Stomach (tissue), 8 donors: ENCODE measurements at regions not wholly inside any gene's neighbourhood (a gene's known extent, or its start where the extent isn't known, plus 50 kb on each side); places are given as distances from the start of the nearest gene placed in this dataset.
"Not testable (repeated sequence)": the region's sequence is repeated elsewhere in the genome, so short reads cannot be mapped to it uniquely, and the experiment has no call there.

Source experiments
- DNase-seq, 2 donors: peaks; one replicate each; pipeline versions ENCODE4 v3.0.0 to v3.0.0-alpha.2; 2013 to 2019
- H3K27ac ChIP-seq, 5 donors: fragments of 200-600 bp in 4 of 5; sonication (generic) in 4 of 5; one replicate each; pipeline ENCODE4 v1.5.1; 2013 to 2019; ENCODE audit warnings: mild to moderate bottlenecking in 1 of 5, moderate library complexity in 1 of 5
- H3K27me3 ChIP-seq, 3 donors: fragments of 200-600 bp; sonication (generic); one replicate each; pipeline ENCODE4 v1.5.1; 2017 to 2019; ENCODE audit warnings: mixed run types in 1 of 3
- H3K36me3 ChIP-seq, 4 donors: fragments of 200-600 bp; sonication (generic); 1 replicate in 3 of 4; 2 replicates in 1 of 4; pipeline ENCODE4 v1.5.1; 2016 to 2019
- H3K4me1 ChIP-seq, 4 donors: fragments of 200-600 bp; sonication (generic); one replicate each; pipeline ENCODE4 v1.5.1; 2016 to 2019
- H3K4me3 ChIP-seq, 4 donors: fragments of 200-600 bp; sonication (generic) in 3 of 4; one replicate each; pipeline ENCODE4 v1.5.1; 2016 to 2019; ENCODE audit warnings: mild to moderate bottlenecking in 1 of 4
- H3K9me3 ChIP-seq, 4 donors: fragments of 200-600 bp; sonication (generic); one replicate each; pipeline ENCODE4 v1.5.1; 2016 to 2019
- EP300 ChIP-seq: sonication (generic); formaldehyde crosslinking; IDR thresholded peaks from one replicate; pipeline ENCODE4 v1.6.1; 2017; ENCODE audit warnings: antibody characterized with exemption
- POLR2A ChIP-seq, 4 donors: fragments of 450-650 bp; IDR thresholded peaks; one replicate each; pipeline ENCODE4 v1.6.1; 2016; ENCODE audit warnings: antibody characterized with exemption in 4 of 4, control low read depth in 2 of 4, mild to moderate bottlenecking in 1 of 4, moderate library complexity in 1 of 4
- POLR2AphosphoS5 ChIP-seq, 3 donors: sonication (generic); formaldehyde crosslinking; IDR thresholded peaks; one replicate each; pipeline ENCODE4 v1.6.1; 2016; ENCODE audit warnings: antibody characterized with exemption in 3 of 3
- WGBS, 5 donors: extraction: QIAGEN DNeasy Blood & Tissue Kit in 3 of 5; methylation state at CpG; one replicate each; pipeline versions ENCODE4 v1.1.5 to v1.1.7; 2013 to 2018; 5-methylcytosine and 5-hydroxymethylcytosine counted together
- intact Hi-C: fragments of 100-400 bp; cut with DNase I; formaldehyde crosslinking; loops from one replicate; pipeline ENCODE4 v1.15.1; 2023; ENCODE audit warnings: low total_unique reads
- TF ChIP-seq, protein P1 (sequence below), 7 experiments: fragments of 450-650 bp in 4 of 7; fragments of 200-600 bp in 3 of 7; sonication (generic) in 3 of 7; IDR thresholded peaks; one replicate each; pipeline ENCODE4 v1.5.1; 2016 to 2019; ENCODE audit warnings: antibody characterized with exemption in 7 of 7, control low read depth in 2 of 7, mild to moderate bottlenecking in 1 of 7
- donor health status: healthy with polysubstance abuse.
- donor health status: Bipolar disorder and iron deficiency.
- donor health status: healthy.

GRCh38 chr9:40927851-40928802 lies 200.4 kb downstream of the FOXD4L6 start:
- Histone ChIP-seq H3K9me3 (peaks cover 55 to 95% (median 88%) of the 10 kb centered on the region in 4 donors), H3K27me3 (no peaks in the 10 kb centered on the region), H3K27ac (no peak overlapping the region), H3K4me1 (no peaks in the 10 kb centered on the region), H3K4me3 (no peak overlapping the region), H3K36me3 (no peaks in the 10 kb centered on the region)
- no peak for TF ChIP-seq EP300
- TF ChIP-seq POLR2A (IDR thresholded peaks at IDR 0.05): no peak
- TF ChIP-seq, protein P1, sequence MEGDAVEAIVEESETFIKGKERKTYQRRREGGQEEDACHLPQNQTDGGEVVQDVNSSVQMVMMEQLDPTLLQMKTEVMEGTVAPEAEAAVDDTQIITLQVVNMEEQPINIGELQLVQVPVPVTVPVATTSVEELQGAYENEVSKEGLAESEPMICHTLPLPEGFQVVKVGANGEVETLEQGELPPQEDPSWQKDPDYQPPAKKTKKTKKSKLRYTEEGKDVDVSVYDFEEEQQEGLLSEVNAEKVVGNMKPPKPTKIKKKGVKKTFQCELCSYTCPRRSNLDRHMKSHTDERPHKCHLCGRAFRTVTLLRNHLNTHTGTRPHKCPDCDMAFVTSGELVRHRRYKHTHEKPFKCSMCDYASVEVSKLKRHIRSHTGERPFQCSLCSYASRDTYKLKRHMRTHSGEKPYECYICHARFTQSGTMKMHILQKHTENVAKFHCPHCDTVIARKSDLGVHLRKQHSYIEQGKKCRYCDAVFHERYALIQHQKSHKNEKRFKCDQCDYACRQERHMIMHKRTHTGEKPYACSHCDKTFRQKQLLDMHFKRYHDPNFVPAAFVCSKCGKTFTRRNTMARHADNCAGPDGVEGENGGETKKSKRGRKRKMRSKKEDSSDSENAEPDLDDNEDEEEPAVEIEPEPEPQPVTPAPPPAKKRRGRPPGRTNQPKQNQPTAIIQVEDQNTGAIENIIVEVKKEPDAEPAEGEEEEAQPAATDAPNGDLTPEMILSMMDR (IDR thresholded peaks at IDR 0.05): no peak
- no peak for TF ChIP-seq POLR2AphosphoS5 (IDR thresholded peaks at IDR 0.05)
- DNase-seq: no peak
- intact Hi-C loops: no loop called here
- WGBS, 5 donors: 68 to 74% (median 69%) methylated on average over 11 of the region's 11 CpGs

- intact Hi-C loops: no loop called here
- Histone ChIP-seq H3K4me1 (no peaks in the 10 kb centered on the region), H3K36me3 (no peaks in the 10 kb centered on the region), H3K27me3 (no peaks in the 10 kb centered on the region), H3K27ac (no peak overlapping the region), H3K4me3 (no peak overlapping the region), H3K9me3 (peaks cover 55 to 98% (median 94%) of the 10 kb centered on the region in 4 donors)
- no peak for DNase-seq
- TF ChIP-seq POLR2A (IDR thresholded peaks at IDR 0.05) (no peak), EP300 (no peak), POLR2AphosphoS5 (IDR thresholded peaks at IDR 0.05) (no peak)
- TF ChIP-seq, protein P1 (IDR thresholded peaks at IDR 0.05): no peak
- WGBS, 5 donors: 56 to 72% (median 64%) methylated on average over 4 of the region's 4 CpGs
These were observed 201.2 kb downstream of the FOXD4L6 start for GRCh38 chr9:40927260-40927631.

DNA sequence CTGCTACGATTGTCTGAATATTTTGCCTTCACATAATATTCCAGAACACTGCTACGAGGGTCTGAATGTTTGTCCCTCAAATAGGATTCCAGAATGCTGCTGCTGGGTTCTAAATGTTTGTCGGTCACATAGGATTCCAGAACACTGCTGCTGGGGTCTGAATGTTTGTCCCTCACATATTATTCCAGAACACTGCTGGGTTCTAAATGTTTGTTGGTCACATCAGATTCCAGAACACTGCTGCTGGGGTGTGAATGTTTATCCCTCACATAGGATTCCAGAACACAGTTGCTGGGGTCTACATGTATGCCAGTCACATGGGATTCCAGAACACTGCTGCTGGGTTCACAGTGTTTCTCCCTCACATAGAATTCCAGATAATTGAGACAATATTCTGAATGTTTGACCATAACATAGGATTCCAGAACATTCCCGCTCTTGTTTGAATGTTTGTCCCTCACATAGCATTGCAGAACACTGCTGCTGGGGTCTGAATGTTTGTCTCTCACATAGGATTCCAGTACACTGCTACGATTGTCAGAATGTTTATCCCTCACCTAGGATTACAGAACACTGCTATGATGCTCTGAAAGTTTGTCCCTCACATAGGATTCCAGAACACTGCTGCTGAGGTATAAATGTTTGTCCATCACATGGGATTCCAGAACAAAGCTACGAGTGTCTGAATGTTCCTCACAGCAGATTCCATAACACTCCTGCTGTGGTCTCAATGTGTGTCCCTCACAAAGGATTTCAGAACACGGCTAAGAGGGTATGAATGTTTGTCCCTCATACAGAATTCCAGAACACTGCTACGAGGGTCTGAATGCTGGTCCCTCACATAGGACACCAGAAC lies 201.8 kb downstream of the FOXD4L6 start:
- Histone ChIP-seq H3K36me3 (no peaks in the 10 kb centered on the region), H3K4me1 (no peaks in the 10 kb centered on the region), H3K4me3 (no peak overlapping the region), H3K27me3 (no peaks in the 10 kb centered on the region), H3K9me3 (peaks cover 60 to 99% (median 98%) of the 10 kb centered on the region in 4 donors), H3K27ac (no peak overlapping the region)
- DNase-seq: no peak
- 62 to 68% (median 64%) methylated on average over 8 of the region's 8 CpGs for WGBS, 5 donors
- TF ChIP-seq POLR2A (IDR thresholded peaks at IDR 0.05): no peak
- no peak for TF ChIP-seq EP300
- no peak for TF ChIP-seq POLR2AphosphoS5 (IDR thresholded peaks at IDR 0.05)
- TF ChIP-seq, protein P1 (IDR thresholded peaks at IDR 0.05): no peak
- intact Hi-C loops: no loop called here

- DNase-seq: no peak
- no peak overlapping the region for H3K4me3 ChIP-seq
- H3K36me3 ChIP-seq: no peaks in the 10 kb centered on the region
- intact Hi-C loops: no loop called here
- TF ChIP-seq POLR2A (IDR thresholded peaks at IDR 0.05) (no peak), EP300 (no peak), POLR2AphosphoS5 (IDR thresholded peaks at IDR 0.05) (no peak)
- TF ChIP-seq, protein P1 (IDR thresholded peaks at IDR 0.05): no peak
- no peaks in the 10 kb centered on the region for H3K4me1 ChIP-seq
- peaks cover 51 to 97% (median 91%) of the 10 kb centered on the region in 4 donors for H3K9me3 ChIP-seq
- H3K27ac ChIP-seq: no peak overlapping the region
- 78 to 79% (median 79%) methylated on average over 8 of the region's 8 CpGs for WGBS, 5 donors
- no peaks in the 10 kb centered on the region for H3K27me3 ChIP-seq
These were observed 203.3 kb downstream of the FOXD4L6 start for GRCh38 chr9:40925149-40925548.

GRCh38 chr9:40916399-40916783 lies 212.1 kb downstream of the FOXD4L6 start:
- 67 to 78% (median 77%) methylated on average over 5 of the region's 5 CpGs for WGBS, 5 donors
- H3K4me3 ChIP-seq, H3K4me1 ChIP-seq, H3K27ac ChIP-seq, intact Hi-C loops, DNase-seq, H3K27me3 ChIP-seq: not testable (repeated sequence)
- Histone ChIP-seq H3K36me3 (peaks cover 0 to 18% (median 0%) of the 10 kb centered on the region in 4 donors), H3K9me3 (peaks cover 54 to 89% (median 83%) of the 10 kb centered on the region in 4 donors)

DNA sequence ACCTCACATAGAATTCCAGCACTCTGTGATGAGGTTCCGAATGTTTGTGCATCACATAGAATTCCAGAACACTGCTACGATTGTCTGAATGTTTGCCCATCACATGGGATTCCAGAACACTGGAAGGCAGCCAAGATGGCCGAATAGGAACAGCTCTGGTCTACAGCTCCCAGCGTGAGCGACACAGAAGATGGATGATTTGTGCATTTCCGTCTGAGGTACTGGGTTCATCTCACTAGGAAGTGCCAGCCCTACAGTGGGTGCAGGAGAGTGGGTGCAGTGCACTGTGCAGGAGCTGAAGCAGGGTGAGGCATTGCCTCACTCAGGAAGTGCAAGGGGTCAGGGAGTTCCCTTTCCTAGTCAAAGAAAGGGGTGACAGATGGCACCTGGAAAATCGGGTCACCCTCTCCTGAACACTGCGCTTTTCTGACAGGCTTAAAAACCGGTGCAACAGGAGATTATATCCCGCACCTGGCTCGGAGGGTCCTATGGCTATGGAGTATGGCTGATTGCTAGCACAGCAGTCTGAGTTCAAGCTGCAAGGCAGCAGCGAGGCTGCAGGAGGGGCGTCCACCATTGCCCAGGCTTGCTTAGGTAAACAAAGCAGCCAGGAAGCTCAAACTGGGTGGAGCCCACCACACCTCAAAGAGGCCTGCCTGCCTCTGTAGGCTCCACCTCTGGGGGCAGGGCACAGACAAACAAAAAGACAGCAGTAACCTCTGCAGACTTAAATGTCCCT lies 212.7 kb downstream of the FOXD4L6 start:
- intact Hi-C loops, DNase-seq, H3K27ac ChIP-seq, H3K4me3 ChIP-seq, H3K4me1 ChIP-seq, H3K27me3 ChIP-seq: not testable (repeated sequence)
- 79 to 84% (median 82%) methylated on average over 13 of the region's 13 CpGs for WGBS, 5 donors
- H3K36me3 ChIP-seq: peaks cover 0 to 18% (median 0%) of the 10 kb centered on the region in 4 donors
- peaks cover 59 to 92% (median 87%) of the 10 kb centered on the region in 4 donors for H3K9me3 ChIP-seq
